ENCODE measurements at regions not wholly inside any gene's neighbourhood (a gene's known extent, or its start where the extent isn't known, plus 50 kb on each side); places are given as distances from the start of the nearest gene placed in this dataset.

GRCh38 chr11:131290185-131290584 lies 80.2 kb upstream of the NTM start:
- intact Hi-C loops (cut with DNase I), result no loop called here
- no peak overlapping the region for H3K4me3 ChIP-seq
- no peaks in the 10 kb centered on the region for H3K27me3 ChIP-seq
- ATAC-seq, result no peak
- H3K9me3 ChIP-seq, result no peaks in the 10 kb centered on the region
- TF ChIP-seq CTCF (IDR thresholded peaks at IDR 0.05) (no peak), POLR2A (IDR thresholded peaks at IDR 0.05) (no peak)
- DNase-seq, result no peak
- no peak overlapping the region for H3K27ac ChIP-seq
- H3K36me3 ChIP-seq, result no peaks in the 10 kb centered on the region
- WGBS (ENCODE audit: insufficient coverage, low coverage, low lambda C conversion rate, missing lambda C conversion rate), result 35% methylated on average over 3 of the region's 3 CpGs
- no peaks in the 10 kb centered on the region for H3K4me1 ChIP-seq

DNA sequence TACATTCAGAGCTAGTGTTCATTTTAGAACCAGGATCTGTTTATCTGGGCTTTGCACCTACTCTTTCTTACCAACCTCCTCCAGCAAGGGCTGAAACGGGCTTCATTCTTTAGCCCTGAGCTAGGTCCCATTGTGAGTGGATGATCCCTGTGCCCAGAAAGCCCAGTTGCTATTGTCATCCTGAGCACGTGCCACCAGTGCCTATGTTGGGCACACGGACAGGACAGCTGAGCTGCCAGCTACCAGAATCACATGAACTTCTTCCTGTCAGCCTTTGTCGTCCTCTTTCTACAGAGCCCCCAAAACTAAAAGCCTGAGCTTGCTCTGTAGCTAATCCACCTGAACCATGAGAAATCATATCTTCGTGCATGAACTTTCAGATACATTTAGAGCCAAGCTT lies 74.4 kb upstream of the NTM start:
- intact Hi-C loops (cut with DNase I), result no loop called here
- Histone ChIP-seq H3K36me3 (no peaks in the 10 kb centered on the region), H3K4me1 (no peaks in the 10 kb centered on the region), H3K27ac (no peak overlapping the region), H3K9me3 (no peaks in the 10 kb centered on the region), H3K27me3 (no peaks in the 10 kb centered on the region), H3K4me3 (no peak overlapping the region)
- ATAC-seq (no peak), DNase-seq (no peak)
- 51% methylated on average over 5 of the region's 5 CpGs for WGBS (ENCODE audit: insufficient coverage, low coverage, low lambda C conversion rate, missing lambda C conversion rate)
- no peak for TF ChIP-seq POLR2A (IDR thresholded peaks at IDR 0.05)
- TF ChIP-seq CTCF (IDR thresholded peaks at IDR 0.05), result no peak

GRCh38 chr11:131297441-131297840 lies 73.0 kb upstream of the NTM start:
- intact Hi-C loops (cut with DNase I), result no loop called here
- 57% methylated on average over 6 of the region's 6 CpGs for WGBS (ENCODE audit: insufficient coverage, low coverage, low lambda C conversion rate, missing lambda C conversion rate)
- H3K4me1 ChIP-seq, result no peaks in the 10 kb centered on the region
- no peaks in the 10 kb centered on the region for H3K36me3 ChIP-seq
- H3K27me3 ChIP-seq, result no peaks in the 10 kb centered on the region
- no peak for TF ChIP-seq POLR2A (IDR thresholded peaks at IDR 0.05)
- TF ChIP-seq CTCF (IDR thresholded peaks at IDR 0.05), result no peak
- no peak overlapping the region for H3K4me3 ChIP-seq
- DNase-seq (no peak), ATAC-seq (no peak)
- H3K27ac ChIP-seq, result no peak overlapping the region
- H3K9me3 ChIP-seq, result no peaks in the 10 kb centered on the region

DNA sequence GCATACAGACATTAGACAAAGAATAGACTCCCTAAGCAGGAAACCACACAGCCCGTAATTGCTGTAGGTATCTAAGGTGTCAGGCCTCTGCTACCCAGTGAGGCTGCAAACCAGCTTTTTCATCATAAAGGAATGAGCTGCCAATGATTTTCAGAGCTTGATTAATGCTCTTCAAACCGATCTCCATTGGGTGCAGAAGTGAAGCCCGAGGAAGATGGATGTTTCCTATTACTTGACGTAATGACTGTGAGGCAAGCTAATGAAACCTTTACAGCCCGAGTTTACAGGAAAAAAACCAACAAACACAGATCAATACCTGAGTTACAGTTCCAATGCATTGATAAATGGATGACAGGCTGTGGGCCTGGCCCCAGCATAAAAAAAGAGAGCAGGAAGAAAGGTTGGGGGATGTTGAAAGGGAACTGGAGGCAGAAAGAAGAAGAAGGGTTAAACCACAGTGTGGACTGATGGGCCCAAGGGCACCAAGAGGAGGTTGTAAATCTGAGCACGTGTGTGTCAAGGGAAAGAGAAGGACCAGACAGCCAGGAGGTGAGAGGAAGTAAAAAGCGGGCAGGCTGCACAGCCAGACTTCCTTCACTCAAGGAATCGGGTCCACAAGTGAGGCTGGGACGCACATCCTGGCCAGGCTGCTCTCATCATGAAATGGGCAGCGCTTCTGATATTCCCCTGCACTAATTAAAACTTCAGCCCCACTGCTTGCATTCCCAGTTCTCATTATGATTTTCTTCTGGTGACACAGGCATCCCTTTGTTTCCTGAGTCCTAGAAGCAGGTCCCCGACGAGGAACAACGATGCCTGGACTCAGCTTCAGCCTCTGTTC lies 70.6 kb upstream of the NTM start:
- H3K9me3 ChIP-seq, result no peaks in the 10 kb centered on the region
- no peak overlapping the region for H3K27ac ChIP-seq
- H3K4me3 ChIP-seq, result no peak overlapping the region
- H3K4me1 ChIP-seq, result no peaks in the 10 kb centered on the region
- no peaks in the 10 kb centered on the region for H3K36me3 ChIP-seq
- intact Hi-C loops (cut with DNase I), result no loop called here
- ATAC-seq (no peak), DNase-seq (no peak)
- TF ChIP-seq POLR2A (IDR thresholded peaks at IDR 0.05), result no peak
- TF ChIP-seq CTCF (IDR thresholded peaks at IDR 0.05), result no peak
- 23% methylated on average over 10 of the region's 13 CpGs for WGBS (ENCODE audit: insufficient coverage, low coverage, low lambda C conversion rate, missing lambda C conversion rate)
- no peaks in the 10 kb centered on the region for H3K27me3 ChIP-seq

DNA sequence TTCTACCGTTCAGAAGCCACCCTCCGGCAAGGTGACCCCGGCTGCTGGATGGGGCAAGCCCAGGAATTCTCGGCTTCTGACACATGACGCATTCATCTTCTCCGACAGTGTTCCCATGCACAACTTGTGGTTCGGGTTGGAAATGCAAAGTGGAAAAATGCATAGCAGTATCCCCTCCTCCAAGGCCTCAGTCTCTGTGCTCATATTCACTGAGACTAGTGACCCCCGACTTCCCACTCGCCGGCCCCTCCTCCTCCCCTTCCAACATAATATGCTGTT lies 70.0 kb upstream of the NTM start:
- H3K36me3 ChIP-seq, result no peaks in the 10 kb centered on the region
- TF ChIP-seq CTCF (IDR thresholded peaks at IDR 0.05) (no peak), POLR2A (IDR thresholded peaks at IDR 0.05) (no peak)
- H3K4me1 ChIP-seq, result no peaks in the 10 kb centered on the region
- H3K9me3 ChIP-seq, result no peaks in the 10 kb centered on the region
- no peak for DNase-seq
- H3K27me3 ChIP-seq, result no peaks in the 10 kb centered on the region
- H3K27ac ChIP-seq, result no peak overlapping the region
- WGBS (ENCODE audit: insufficient coverage, low coverage, low lambda C conversion rate, missing lambda C conversion rate), result 38% methylated on average over 9 of the region's 10 CpGs
- intact Hi-C loops (cut with DNase I), result no loop called here
- H3K4me3 ChIP-seq, result no peak overlapping the region
- no peak for ATAC-seq

All from right lobe of liver (tissue), 6 donors.